Sigmoid colon (tissue), 4 donors: ENCODE measurements at regions not wholly inside any gene's neighbourhood (a gene's known extent, or its start where the extent isn't known, plus 50 kb on each side); places are given as distances from the start of the nearest gene placed in this dataset.

Experiments
- EP300 ChIP-seq, 4 donors: sonication (generic); formaldehyde crosslinking; IDR thresholded peaks; one replicate each; pipeline ENCODE4 v1.6.1; 2017; ENCODE audit warnings: antibody characterized with exemption in 4 of 4
- POLR2A ChIP-seq, 2 donors: fragments of 450-650 bp; IDR thresholded peaks; one replicate each; pipeline ENCODE4 v1.6.1; 2016; ENCODE audit warnings: antibody characterized with exemption in 2 of 2, mild to moderate bottlenecking in 2 of 2, moderate library complexity in 2 of 2
- POLR2AphosphoS5 ChIP-seq, 4 donors: sonication (generic); formaldehyde crosslinking; IDR thresholded peaks; one replicate each; pipeline ENCODE4 v1.6.1; 2017; ENCODE audit warnings: antibody characterized with exemption in 4 of 4
- TF ChIP-seq, protein P1 (sequence below), 4 experiments: fragments of 450-650 bp in 3 of 4; fragments of 200-600 bp in 1 of 4; IDR thresholded peaks; one replicate each; pipeline ENCODE4 v1.5.1; 2016 to 2019; ENCODE audit warnings: antibody characterized with exemption in 4 of 4, mild to moderate bottlenecking in 3 of 4, moderate library complexity in 2 of 4

DNA sequence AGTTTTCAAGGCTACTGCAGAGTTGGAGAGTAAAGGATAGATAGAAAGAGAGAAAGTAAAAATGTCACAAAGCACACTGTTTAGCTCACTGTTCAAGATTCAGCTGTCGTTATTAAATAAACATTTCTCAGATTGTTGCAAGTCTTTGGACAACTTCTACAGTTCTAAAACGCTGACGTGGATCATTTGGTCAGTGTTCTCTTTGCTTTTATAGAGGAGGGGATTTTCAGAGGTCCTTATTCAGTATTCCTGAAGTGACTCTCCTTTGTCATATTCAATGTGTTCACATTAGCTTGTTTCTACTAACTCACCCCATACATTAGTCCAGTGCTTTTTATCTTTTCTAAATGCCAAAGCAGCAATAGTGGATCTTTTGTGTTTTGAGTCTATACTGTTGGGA lies 154.7 kb upstream of the ARGLU1 start:
- TF ChIP-seq POLR2A (IDR thresholded peaks at IDR 0.05) (no peak), POLR2AphosphoS5 (IDR thresholded peaks at IDR 0.05) (no peak), EP300 (IDR thresholded peaks at IDR 0.05) (no peak)
- TF ChIP-seq, protein P1, sequence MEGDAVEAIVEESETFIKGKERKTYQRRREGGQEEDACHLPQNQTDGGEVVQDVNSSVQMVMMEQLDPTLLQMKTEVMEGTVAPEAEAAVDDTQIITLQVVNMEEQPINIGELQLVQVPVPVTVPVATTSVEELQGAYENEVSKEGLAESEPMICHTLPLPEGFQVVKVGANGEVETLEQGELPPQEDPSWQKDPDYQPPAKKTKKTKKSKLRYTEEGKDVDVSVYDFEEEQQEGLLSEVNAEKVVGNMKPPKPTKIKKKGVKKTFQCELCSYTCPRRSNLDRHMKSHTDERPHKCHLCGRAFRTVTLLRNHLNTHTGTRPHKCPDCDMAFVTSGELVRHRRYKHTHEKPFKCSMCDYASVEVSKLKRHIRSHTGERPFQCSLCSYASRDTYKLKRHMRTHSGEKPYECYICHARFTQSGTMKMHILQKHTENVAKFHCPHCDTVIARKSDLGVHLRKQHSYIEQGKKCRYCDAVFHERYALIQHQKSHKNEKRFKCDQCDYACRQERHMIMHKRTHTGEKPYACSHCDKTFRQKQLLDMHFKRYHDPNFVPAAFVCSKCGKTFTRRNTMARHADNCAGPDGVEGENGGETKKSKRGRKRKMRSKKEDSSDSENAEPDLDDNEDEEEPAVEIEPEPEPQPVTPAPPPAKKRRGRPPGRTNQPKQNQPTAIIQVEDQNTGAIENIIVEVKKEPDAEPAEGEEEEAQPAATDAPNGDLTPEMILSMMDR (IDR thresholded peaks at IDR 0.05), result no peak
